GM12864 (cell line): ENCODE measurements at regions not wholly inside any gene's neighbourhood (a gene's known extent, or its start where the extent isn't known, plus 50 kb on each side); places are given as distances from the start of the nearest gene placed in this dataset.
"Not testable (repeated sequence)": the region's sequence is repeated elsewhere in the genome, so short reads cannot be mapped to it uniquely, and the experiment has no call there.

Experiments used
- DNase-seq: peaks from one replicate; pipeline ENCODE4 v3.0.0-alpha.2; 2011; ENCODE audit warnings: low read depth
- H3K4me3 ChIP-seq: 2 replicates; pipeline ENCODE4 v1.5.1; 2011; ENCODE audit warnings: mild to moderate bottlenecking, low read depth, low read length, control low read depth

- not testable (repeated sequence) for DNase-seq, H3K4me3 ChIP-seq
These were observed 100.6 kb upstream of the FOXD4L5 start for GRCh38 chr9:65385655-65386024.

DNA sequence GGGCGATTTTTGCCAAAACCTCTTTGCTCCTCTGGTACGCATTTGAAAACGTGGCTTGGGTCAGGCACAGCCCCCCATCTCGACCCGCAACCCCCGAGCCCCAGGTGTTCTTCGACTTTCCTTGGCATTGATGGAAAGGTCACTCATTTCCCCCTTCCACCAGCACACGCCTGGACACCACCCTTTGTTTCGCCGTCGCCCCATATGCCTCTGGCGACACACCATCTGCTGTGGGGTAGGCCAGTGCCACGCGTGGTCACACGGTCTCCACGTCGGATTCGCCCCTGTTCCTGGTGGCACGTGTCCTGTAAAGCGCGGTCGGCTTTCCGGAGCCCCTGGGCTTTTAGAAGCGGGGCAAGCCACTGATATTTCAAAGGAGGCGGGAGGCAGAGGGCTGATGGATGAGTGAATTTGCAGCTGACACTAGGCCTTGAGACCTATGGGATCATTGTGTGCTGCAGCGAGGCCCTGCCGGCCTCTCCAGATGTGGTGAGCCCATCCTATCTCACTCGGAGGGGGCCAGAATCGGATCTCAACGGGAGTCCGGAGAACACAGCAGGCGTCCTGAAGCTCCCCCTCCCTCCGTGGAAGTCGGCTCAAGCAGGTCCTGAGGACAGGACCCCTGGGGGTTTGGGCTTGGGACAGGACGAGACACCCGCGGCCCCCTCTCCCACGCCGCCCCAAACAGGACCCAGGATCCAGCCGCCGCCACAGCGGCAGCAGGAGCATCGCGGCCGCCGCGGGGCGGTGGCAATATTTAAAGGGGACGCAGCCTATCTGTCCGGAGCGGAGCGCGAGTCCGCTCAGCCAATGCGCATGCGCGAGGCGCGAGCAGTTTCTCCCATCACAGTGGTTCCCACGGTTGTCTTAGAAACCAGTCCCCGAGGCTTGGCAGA is 100.0 kb upstream of the FOXD4L5 start:
- H3K4me3 ChIP-seq, DNase-seq: not testable (repeated sequence)

DNA sequence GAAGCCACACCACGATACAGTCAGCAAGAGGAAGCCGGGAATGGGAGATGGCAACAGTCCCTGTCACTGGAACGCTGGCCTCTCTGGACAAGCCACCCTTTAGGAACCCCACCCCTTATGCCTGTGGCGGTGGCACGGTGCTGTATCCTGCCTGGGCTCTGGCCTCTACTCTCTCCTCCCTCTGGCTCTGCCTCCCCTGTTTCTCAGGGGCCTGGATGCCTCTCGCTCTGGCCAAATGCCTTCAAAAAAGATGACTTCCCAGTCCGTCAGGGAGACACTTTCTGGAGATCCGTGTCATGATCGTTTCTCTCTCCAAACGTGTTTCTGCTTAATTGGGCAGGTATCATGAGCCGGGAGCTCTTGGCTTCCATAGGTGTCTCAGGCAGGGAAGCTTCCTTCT is 99.1 kb upstream of the FOXD4L5 start:
- not testable (repeated sequence) for H3K4me3 ChIP-seq, DNase-seq

DNA sequence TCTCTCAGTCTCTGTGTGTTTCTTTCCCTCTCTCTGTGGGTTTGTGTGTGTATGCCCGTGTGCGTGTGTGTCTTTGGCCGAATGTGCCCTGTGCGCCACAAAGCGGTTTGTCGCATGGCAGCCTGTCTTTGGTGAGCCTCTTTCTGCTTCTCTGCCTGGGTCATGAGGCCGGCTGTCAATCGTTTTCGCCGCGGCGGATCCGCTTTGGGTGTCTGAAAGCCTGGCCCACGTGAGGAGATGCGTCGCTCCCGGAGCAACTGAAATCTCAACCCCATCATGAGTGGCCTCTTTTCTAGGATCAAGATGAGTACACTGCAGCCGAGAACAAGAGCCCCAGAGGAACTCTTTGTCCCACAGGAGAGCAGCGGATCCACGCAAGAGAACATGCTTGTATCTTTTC is 98.6 kb upstream of the FOXD4L5 start:
- not testable (repeated sequence) for DNase-seq, H3K4me3 ChIP-seq

DNA sequence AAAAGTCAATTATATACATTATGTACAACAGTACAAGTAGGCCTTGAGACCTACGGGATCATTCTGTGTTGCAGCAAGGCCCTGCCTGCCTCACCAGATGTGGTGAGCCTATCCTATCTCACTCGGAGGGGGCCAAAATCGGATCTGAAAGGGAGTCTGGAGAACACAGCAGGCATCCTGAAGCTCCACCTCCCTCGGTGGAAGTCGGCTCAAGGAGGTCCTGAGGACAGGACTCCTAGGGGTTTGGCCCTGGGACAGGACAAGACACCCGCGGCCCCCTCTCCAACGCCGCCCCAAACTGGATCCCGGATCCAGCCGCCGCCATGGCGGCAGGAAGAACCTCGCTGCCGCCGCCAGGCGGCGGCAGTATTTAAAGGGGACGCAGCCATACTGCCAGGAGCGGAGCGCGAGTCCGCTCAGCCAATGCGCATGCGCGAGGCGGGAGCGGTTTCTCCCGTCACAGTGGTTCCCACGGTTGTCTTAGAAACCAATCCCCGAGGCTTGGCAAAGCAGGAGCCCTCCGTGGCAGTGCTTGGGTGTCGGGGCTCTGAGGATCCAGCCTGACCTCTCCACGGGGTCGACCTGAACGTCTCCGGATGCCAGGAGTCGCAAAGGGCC is 97.8 kb upstream of the FOXD4L5 start:
- not testable (repeated sequence) for DNase-seq, H3K4me3 ChIP-seq
